Parathyroid adenoma (tissue), 2 donors: ENCODE measurements at regions not wholly inside any gene's neighbourhood (a gene's known extent, or its start where the extent isn't known, plus 50 kb on each side); places are given as distances from the start of the nearest gene placed in this dataset.

Source experiments
- H2AFZ ChIP-seq: fragments of 300-600 bp; sonication (generic); one replicate; pipeline ENCODE4 v1.7.0; 2017; ENCODE audit warnings: antibody characterized with exemption, mild to moderate bottlenecking
- H3K27ac ChIP-seq: fragments of 300-600 bp; sonication (generic); one replicate; pipeline ENCODE4 v1.7.0; 2017
- H3K27me3 ChIP-seq: fragments of 300-600 bp; sonication (generic); one replicate; pipeline ENCODE4 v1.7.0; 2017; ENCODE audit warnings: low read length; ENCODE audit not compliant: control insufficient read depth, insufficient read depth
- H3K36me3 ChIP-seq: fragments of 300-600 bp; sonication (generic); one replicate; pipeline ENCODE4 v1.7.0; 2017; ENCODE audit warnings: low read length; ENCODE audit not compliant: control insufficient read depth, insufficient read depth
- H3K4me1 ChIP-seq: fragments of 300-600 bp; sonication (generic); one replicate; pipeline ENCODE4 v1.7.0; 2017; ENCODE audit warnings: control low read depth
- H3K4me2 ChIP-seq: fragments of 300-600 bp; sonication (generic); one replicate; pipeline ENCODE4 v1.7.0; 2017; ENCODE audit warnings: low read length
- H3K4me3 ChIP-seq: fragments of 300-600 bp; sonication (generic); one replicate; pipeline ENCODE4 v1.7.0; 2017; ENCODE audit warnings: low read depth, low read length
- H3K79me2 ChIP-seq: fragments of 300-600 bp; sonication (generic); one replicate; pipeline ENCODE4 v1.7.0; 2017; ENCODE audit warnings: control low read depth
- H3K9ac ChIP-seq: fragments of 300-600 bp; sonication (generic); one replicate; pipeline ENCODE4 v1.7.0; 2017; ENCODE audit warnings: mild to moderate bottlenecking
- H3K9me3 ChIP-seq: fragments of 300-600 bp; sonication (generic); one replicate; pipeline ENCODE4 v1.7.0; 2017; ENCODE audit warnings: low read length; ENCODE audit not compliant: control insufficient read depth
- TF ChIP-seq, protein P1 (sequence below): fragments of 300-600 bp; sonication (generic); IDR thresholded peaks from one replicate; pipeline ENCODE4 v1.7.0; 2017; ENCODE audit warnings: antibody characterized with exemption, mild to moderate bottlenecking
- donor health status: primary hyperparathyroidism.

GRCh38 chr2:49798570-49798969, 644.3 kb upstream of the FSHR start:
- TF ChIP-seq, protein P1, sequence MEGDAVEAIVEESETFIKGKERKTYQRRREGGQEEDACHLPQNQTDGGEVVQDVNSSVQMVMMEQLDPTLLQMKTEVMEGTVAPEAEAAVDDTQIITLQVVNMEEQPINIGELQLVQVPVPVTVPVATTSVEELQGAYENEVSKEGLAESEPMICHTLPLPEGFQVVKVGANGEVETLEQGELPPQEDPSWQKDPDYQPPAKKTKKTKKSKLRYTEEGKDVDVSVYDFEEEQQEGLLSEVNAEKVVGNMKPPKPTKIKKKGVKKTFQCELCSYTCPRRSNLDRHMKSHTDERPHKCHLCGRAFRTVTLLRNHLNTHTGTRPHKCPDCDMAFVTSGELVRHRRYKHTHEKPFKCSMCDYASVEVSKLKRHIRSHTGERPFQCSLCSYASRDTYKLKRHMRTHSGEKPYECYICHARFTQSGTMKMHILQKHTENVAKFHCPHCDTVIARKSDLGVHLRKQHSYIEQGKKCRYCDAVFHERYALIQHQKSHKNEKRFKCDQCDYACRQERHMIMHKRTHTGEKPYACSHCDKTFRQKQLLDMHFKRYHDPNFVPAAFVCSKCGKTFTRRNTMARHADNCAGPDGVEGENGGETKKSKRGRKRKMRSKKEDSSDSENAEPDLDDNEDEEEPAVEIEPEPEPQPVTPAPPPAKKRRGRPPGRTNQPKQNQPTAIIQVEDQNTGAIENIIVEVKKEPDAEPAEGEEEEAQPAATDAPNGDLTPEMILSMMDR: no peak

DNA sequence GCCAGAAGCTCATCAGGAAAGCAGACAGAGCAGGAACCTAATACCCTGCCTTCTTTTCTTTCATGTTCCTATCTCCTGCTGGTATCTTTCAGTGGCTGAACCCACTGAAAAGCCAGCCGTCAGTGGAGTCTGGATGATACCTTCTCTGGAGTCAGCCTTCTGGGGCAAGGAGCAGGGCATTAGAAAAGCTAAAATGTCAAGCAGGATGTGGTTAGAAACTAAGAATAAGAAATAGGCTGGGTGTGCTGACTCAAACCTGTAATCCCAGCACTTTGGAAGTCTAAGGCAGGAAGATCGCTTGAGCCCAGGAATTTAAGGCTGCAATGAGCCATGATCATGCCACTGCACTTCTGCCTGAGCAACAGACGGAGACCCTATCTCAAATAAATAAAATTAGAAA, 642.0 kb upstream of the FSHR start:
- H3K9me3 ChIP-seq: no peaks in the 10 kb centered on the region

More at GRCh38 chr2:49798570-49798969, 644.3 kb upstream of the FSHR start:
- Histone ChIP-seq H3K36me3 (no peaks in the 10 kb centered on the region), H3K4me1 (no peaks in the 10 kb centered on the region), H3K27ac (no peak overlapping the region), H3K9ac (no peak overlapping the region), H3K27me3 (no peaks in the 10 kb centered on the region), H2AFZ (no peak overlapping the region), H3K9me3 (no peaks in the 10 kb centered on the region), H3K4me2 (no peak overlapping the region), H3K79me2 (no peaks in the 10 kb centered on the region), H3K4me3 (no peak overlapping the region)

GRCh38 chr2:49794396-49794795, 640.1 kb upstream of the FSHR start:
- Histone ChIP-seq H3K4me3 (no peak overlapping the region), H3K4me2 (no peak overlapping the region), H2AFZ (no peak overlapping the region), H3K9ac (no peak overlapping the region), H3K79me2 (no peaks in the 10 kb centered on the region), H3K4me1 (no peaks in the 10 kb centered on the region), H3K9me3 (no peaks in the 10 kb centered on the region), H3K27ac (no peak overlapping the region), H3K27me3 (no peaks in the 10 kb centered on the region), H3K36me3 (no peaks in the 10 kb centered on the region)
- TF ChIP-seq, protein P1: no peak

More for the DNA sequence above, 642.0 kb upstream of the FSHR start:
- Histone ChIP-seq H3K36me3 (no peaks in the 10 kb centered on the region), H3K27me3 (no peaks in the 10 kb centered on the region), H3K9ac (no peak overlapping the region), H3K4me1 (no peaks in the 10 kb centered on the region), H3K79me2 (no peaks in the 10 kb centered on the region), H3K4me2 (no peak overlapping the region), H2AFZ (no peak overlapping the region), H3K4me3 (no peak overlapping the region), H3K27ac (no peak overlapping the region)
- TF ChIP-seq, protein P1: no peak

DNA sequence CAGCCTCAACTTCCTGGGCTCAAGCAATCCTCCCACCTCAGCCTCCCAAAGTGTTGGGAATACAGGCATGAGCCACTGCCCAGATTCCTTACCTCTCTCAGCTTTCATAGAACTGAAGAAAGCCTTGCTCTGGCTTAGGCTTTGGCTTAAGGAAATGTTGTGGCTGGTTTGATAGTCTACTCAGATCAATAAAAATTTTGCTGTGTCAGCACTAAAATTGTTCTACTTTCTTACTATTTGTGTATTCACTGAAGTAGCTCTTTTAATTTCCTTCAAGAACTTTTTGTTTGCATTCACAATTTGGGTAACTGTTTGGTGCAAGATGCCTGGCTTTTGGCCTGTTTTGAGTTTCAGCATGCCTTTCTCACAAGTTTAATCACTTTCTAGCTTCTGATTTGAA, 634.0 kb upstream of the FSHR start:
- H3K9me3 ChIP-seq: no peaks in the 10 kb centered on the region
- H3K9ac ChIP-seq: no peak overlapping the region
- H3K27ac ChIP-seq: no peak overlapping the region
- TF ChIP-seq, protein P1: no peak
- H3K4me2 ChIP-seq: no peak overlapping the region
- no peak overlapping the region for H3K4me3 ChIP-seq
- no peaks in the 10 kb centered on the region for H3K36me3 ChIP-seq
- H3K79me2 ChIP-seq: no peaks in the 10 kb centered on the region
- H3K4me1 ChIP-seq: no peaks in the 10 kb centered on the region
- no peaks in the 10 kb centered on the region for H3K27me3 ChIP-seq
- no peak overlapping the region for H2AFZ ChIP-seq

- Histone ChIP-seq H2AFZ (no peak overlapping the region), H3K4me3 (no peak overlapping the region), H3K9me3 (no peaks in the 10 kb centered on the region), H3K4me2 (no peak overlapping the region), H3K36me3 (no peaks in the 10 kb centered on the region), H3K79me2 (no peaks in the 10 kb centered on the region), H3K9ac (no peak overlapping the region), H3K27me3 (no peaks in the 10 kb centered on the region), H3K4me1 (no peaks in the 10 kb centered on the region), H3K27ac (no peak overlapping the region)
- TF ChIP-seq, protein P1: no peak
Measured at GRCh38 chr2:49780949-49781348, 626.6 kb upstream of the FSHR start.
